ENCODE measurements at regions not wholly inside any gene's neighbourhood (a gene's known extent, or its start where the extent isn't known, plus 50 kb on each side); places are given as distances from the start of the nearest gene placed in this dataset.
"Not testable (repeated sequence)": the region's sequence is repeated elsewhere in the genome, so short reads cannot be mapped to it uniquely, and the experiment has no call there.

GRCh38 chr5:124172389-124173003 is 573.9 kb downstream of the ZNF608 start:
- no peaks in the 10 kb centered on the region for H3K79me2 ChIP-seq (ENCODE audit: insufficient read depth)
- H2AFZ ChIP-seq (ENCODE audit: low read depth), result no peak overlapping the region
- ChIA-PET POLR2A (no interaction called here), CTCF (interaction anchor here (0.9 kb wide), 1 partner anchor 9 kb away, joined by 3 read pairs; no protein-coding TSS in a partner anchor)
- TF ChIP-seq PBX3 (IDR thresholded peaks at IDR 0.05) (no peak), FOSL2 (IDR thresholded peaks at IDR 0.05; ENCODE audit: borderline replicate concordance, low read depth) (no peak), ELF1 (IDR thresholded peaks at IDR 0.05) (no peak), SIN3A (IDR thresholded peaks at IDR 0.05; ENCODE audit: borderline replicate concordance, low read depth, low read length) (no peak), NFIC (IDR thresholded peaks at IDR 0.05; ENCODE audit: borderline replicate concordance) (no peak), MAX (IDR thresholded peaks at IDR 0.05; ENCODE audit: low read depth) (no peak), EP300 (IDR thresholded peaks at IDR 0.05; ENCODE audit: borderline replicate concordance in 1 of 2, low read depth in 1 of 2, low read length in 1 of 2) (no peak)
- H3K9ac ChIP-seq, result no peak overlapping the region
- no peak for DNase-seq
- no peaks in the 10 kb centered on the region for H3K4me1 ChIP-seq (ENCODE audit: control insufficient read depth in 1 of 2, insufficient read depth in 2 of 2, low read depth in 1 of 2, low read length in 1 of 2)
- 32% methylated on average over 1 of the region's 1 CpG for WGBS (ENCODE audit: low lambda C conversion rate)
- no peak overlapping the region for H3K27ac ChIP-seq (ENCODE audit: low read depth in 2 of 2, low read length in 1 of 2)
- H3K27me3 ChIP-seq (ENCODE audit: insufficient read depth), result no peaks in the 10 kb centered on the region
- H3K36me3 ChIP-seq (replicated peaks in 1 of 2; ENCODE audit: control insufficient read depth in 1 of 2, insufficient read depth in 2 of 2, low read length in 1 of 2), result no peaks in the 10 kb centered on the region
- no peaks in the 10 kb centered on the region for H4K20me1 ChIP-seq (ENCODE audit: insufficient read depth)
- H3K4me2 ChIP-seq, result no peak overlapping the region
- no peaks in the 10 kb centered on the region; the same call in 1 of the 2 replicates for H3K9me3 ChIP-seq
- H3F3A ChIP-seq (replicated peaks; ENCODE audit: insufficient read depth), result peaks cover 2% of the 10 kb centered on the region
- H3K4me3 ChIP-seq (ENCODE audit: low read depth in 2 of 2, low read length in 1 of 2), result no peak overlapping the region
- H3K9me2 ChIP-seq, result no peaks in the 10 kb centered on the region

- CTCF ChIA-PET, result interaction anchor here (0.7 to 0.8 kb wide), 2 partner anchors 25 to 119 kb away, joined by 3 read pairs; no protein-coding TSS in a partner anchor
- WGBS (ENCODE audit: low lambda C conversion rate), result 61% methylated on average over 2 of the region's 2 CpGs
- H2AFZ ChIP-seq (ENCODE audit: low read depth); H3K27ac ChIP-seq (ENCODE audit: low read depth in 2 of 2, low read length in 1 of 2); H3K4me3 ChIP-seq (ENCODE audit: low read depth in 2 of 2, low read length in 1 of 2); H3K9me2 ChIP-seq; DNase-seq; H3K27me3 ChIP-seq (ENCODE audit: insufficient read depth); H3K9ac ChIP-seq; H3K4me2 ChIP-seq; H3K36me3 ChIP-seq (replicated peaks in 1 of 2; ENCODE audit: control insufficient read depth in 1 of 2, insufficient read depth in 2 of 2, low read length in 1 of 2); H3K9me3 ChIP-seq; H4K20me1 ChIP-seq (ENCODE audit: insufficient read depth); H3F3A ChIP-seq (replicated peaks; ENCODE audit: insufficient read depth); POLR2A ChIA-PET; H3K79me2 ChIP-seq (ENCODE audit: insufficient read depth); H3K4me1 ChIP-seq (ENCODE audit: control insufficient read depth in 1 of 2, insufficient read depth in 2 of 2, low read depth in 1 of 2, low read length in 1 of 2): not testable (repeated sequence)
Observed at GRCh38 chr5:124168093-124168492, 578.3 kb downstream of the ZNF608 start.

GRCh38 chr5:124162767-124163532 is 583.5 kb downstream of the ZNF608 start:
- Histone ChIP-seq H2AFZ (ENCODE audit: low read depth) (no peak overlapping the region), H3K9me3 (no peaks in the 10 kb centered on the region), H3K4me2 (no peak overlapping the region), H3K27ac (ENCODE audit: low read depth in 2 of 2, low read length in 1 of 2) (no peak overlapping the region), H3K9ac (no peak overlapping the region), H3K4me1 (ENCODE audit: control insufficient read depth in 1 of 2, insufficient read depth in 2 of 2, low read depth in 1 of 2, low read length in 1 of 2) (peaks cover 0 to 3% of the 10 kb centered on the region in 2 experiments; a peak in 1 of 4 replicates), H3K27me3 (ENCODE audit: insufficient read depth) (no peaks in the 10 kb centered on the region), H3K79me2 (ENCODE audit: insufficient read depth) (no peaks in the 10 kb centered on the region), H3K36me3 (replicated peaks in 1 of 2; ENCODE audit: control insufficient read depth in 1 of 2, insufficient read depth in 2 of 2, low read length in 1 of 2) (no peaks in the 10 kb centered on the region), H3K9me2 (no peaks in the 10 kb centered on the region), H3K4me3 (ENCODE audit: low read depth in 2 of 2, low read length in 1 of 2) (no peak overlapping the region), H3F3A (replicated peaks; ENCODE audit: insufficient read depth) (no peaks in the 10 kb centered on the region), H4K20me1 (ENCODE audit: insufficient read depth) (no peaks in the 10 kb centered on the region)
- CTCF ChIA-PET, result interaction anchor here (0.6 kb wide), 1 partner anchor 793 kb away, joined by 4 read pairs; no protein-coding TSS in a partner anchor
- no peak for TF ChIP-seq ELF1 (IDR thresholded peaks at IDR 0.05)
- no peak for TF ChIP-seq SMC3 (IDR thresholded peaks at IDR 0.05; ENCODE audit: low read depth, low read length)
- TF ChIP-seq EZH2phosphoT487 (IDR thresholded peaks at IDR 0.05; ENCODE audit: borderline replicate concordance, low read depth), result no peak
- no peak for TF ChIP-seq USF2 (IDR thresholded peaks at IDR 0.05; ENCODE audit: borderline replicate concordance, low read depth, low read length)
- no peak for TF ChIP-seq EP300 (IDR thresholded peaks at IDR 0.05; ENCODE audit: borderline replicate concordance in 1 of 2, low read depth in 1 of 2, low read length in 1 of 2)
- no peak for TF ChIP-seq REST (IDR thresholded peaks at IDR 0.05; ENCODE audit: low read depth, low read length)
- TF ChIP-seq NRF1 (IDR thresholded peaks at IDR 0.05; ENCODE audit: low read depth, low read length), result no peak
- no peak for TF ChIP-seq CHD2 (IDR thresholded peaks at IDR 0.05; ENCODE audit: low read length, partially characterized antibody)
- no peak for TF ChIP-seq MEF2A (IDR thresholded peaks at IDR 0.05; ENCODE audit: borderline replicate concordance, low read depth)
- DNase-seq, result no peak
- POLR2A ChIA-PET, result no interaction called here
- 72% methylated on average over 8 of the region's 8 CpGs for WGBS (ENCODE audit: low lambda C conversion rate)

Measured in SK-N-SH (cell line).